ENCODE measurements at regions not wholly inside any gene's neighbourhood (a gene's known extent, or its start where the extent isn't known, plus 50 kb on each side); places are given as distances from the start of the nearest gene placed in this dataset.

DNA sequence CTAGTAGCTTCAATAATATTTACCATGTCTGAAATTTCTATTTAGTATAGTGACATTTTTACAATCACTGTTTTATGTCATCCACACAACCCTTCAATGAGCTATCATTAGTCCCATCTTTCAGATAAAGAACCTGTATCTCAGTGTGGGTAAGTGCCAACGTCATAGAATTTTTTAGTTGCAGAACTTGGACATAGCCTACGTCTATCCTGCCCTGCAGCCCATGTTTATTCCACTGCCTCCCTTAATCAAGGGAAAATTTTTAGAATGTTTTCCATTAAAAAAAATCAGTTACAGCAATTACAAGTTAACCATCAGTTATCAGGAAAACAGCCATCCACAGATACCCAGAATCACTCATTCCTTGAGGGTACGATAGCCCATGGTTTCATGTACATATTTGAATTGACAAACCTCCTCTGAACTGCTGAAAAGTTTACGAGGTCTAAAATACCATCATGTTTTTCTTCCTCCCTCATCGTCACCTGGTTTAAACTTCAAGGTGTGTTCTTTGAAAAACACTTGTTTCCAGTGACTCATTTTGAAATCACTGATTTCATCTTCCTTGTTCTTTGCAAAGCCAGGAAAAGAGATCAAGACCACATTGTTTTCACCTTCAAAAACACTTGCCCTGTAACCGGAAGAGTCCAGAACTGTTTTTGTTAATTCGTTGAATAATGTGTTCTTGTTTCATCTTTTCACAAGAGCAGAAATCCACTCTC, 100.9 kb downstream of the FAM76B start:
- Histone ChIP-seq H3K4me3 (ENCODE audit: low read length) (no peak overlapping the region), H3K4me1 (ENCODE audit: insufficient read depth, low read length) (no peaks in the 10 kb centered on the region), H3K9me3 (ENCODE audit: insufficient read depth, low read depth, low read length) (no peaks in the 10 kb centered on the region), H3K36me3 (ENCODE audit: insufficient read depth, low read depth, low read length) (no peaks in the 10 kb centered on the region), H3K9ac (ENCODE audit: low read depth, low read length) (no peak overlapping the region), H3K27me3 (ENCODE audit: insufficient read depth, low read length) (no peaks in the 10 kb centered on the region), H3K27ac (ENCODE audit: low read length) (no peak overlapping the region)

DNA sequence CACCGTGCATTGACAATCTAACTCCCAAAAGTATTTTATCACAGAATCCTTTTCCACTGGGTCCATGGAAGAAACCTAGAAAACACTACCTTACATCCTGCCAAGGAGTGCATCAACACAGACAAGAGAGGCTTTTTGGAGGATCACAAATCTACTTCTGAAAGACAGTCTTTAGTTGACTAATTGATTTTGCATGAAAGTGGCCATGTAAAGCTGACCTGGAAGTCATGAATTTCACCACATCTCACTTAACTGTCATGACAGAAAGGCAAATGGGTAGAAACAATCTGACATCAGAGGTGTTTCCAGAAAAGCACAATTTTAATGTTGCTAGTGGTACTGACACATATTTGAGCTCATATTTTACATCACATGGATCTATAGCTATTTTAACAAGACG, 101.6 kb downstream of the FAM76B start:
- Histone ChIP-seq H3K4me3 (ENCODE audit: low read length) (no peak overlapping the region), H3K27ac (ENCODE audit: low read length) (no peak overlapping the region), H3K4me1 (ENCODE audit: insufficient read depth, low read length) (no peaks in the 10 kb centered on the region), H3K27me3 (ENCODE audit: insufficient read depth, low read length) (no peaks in the 10 kb centered on the region), H3K9ac (ENCODE audit: low read depth, low read length) (no peak overlapping the region), H3K36me3 (ENCODE audit: insufficient read depth, low read depth, low read length) (no peaks in the 10 kb centered on the region), H3K9me3 (ENCODE audit: insufficient read depth, low read depth, low read length) (no peaks in the 10 kb centered on the region)

DNA sequence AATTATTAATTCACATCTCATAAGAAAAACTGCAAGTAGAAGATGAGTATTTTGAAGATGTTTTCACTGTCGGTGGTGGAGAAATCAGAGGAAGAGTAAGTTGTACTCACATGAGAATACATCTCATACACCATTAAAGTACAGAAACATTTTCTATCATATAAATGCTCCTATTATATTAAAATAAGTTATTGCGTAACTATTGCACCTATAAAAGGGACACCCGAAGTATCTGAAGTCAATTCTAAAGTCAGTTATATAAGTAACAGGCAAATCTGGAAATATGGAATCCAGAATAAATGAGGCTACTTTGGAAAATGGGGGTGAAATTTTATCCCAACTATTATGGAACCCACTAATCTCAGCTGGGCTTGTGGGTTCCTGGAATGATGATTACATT, 103.3 kb downstream of the FAM76B start:
- Histone ChIP-seq H3K36me3 (ENCODE audit: insufficient read depth, low read depth, low read length) (no peaks in the 10 kb centered on the region), H3K9me3 (ENCODE audit: insufficient read depth, low read depth, low read length) (no peaks in the 10 kb centered on the region), H3K27ac (ENCODE audit: low read length) (no peak overlapping the region), H3K27me3 (ENCODE audit: insufficient read depth, low read length) (no peaks in the 10 kb centered on the region), H3K4me3 (ENCODE audit: low read length) (no peak overlapping the region), H3K9ac (ENCODE audit: low read depth, low read length) (no peak overlapping the region), H3K4me1 (ENCODE audit: insufficient read depth, low read length) (no peaks in the 10 kb centered on the region)

DNA sequence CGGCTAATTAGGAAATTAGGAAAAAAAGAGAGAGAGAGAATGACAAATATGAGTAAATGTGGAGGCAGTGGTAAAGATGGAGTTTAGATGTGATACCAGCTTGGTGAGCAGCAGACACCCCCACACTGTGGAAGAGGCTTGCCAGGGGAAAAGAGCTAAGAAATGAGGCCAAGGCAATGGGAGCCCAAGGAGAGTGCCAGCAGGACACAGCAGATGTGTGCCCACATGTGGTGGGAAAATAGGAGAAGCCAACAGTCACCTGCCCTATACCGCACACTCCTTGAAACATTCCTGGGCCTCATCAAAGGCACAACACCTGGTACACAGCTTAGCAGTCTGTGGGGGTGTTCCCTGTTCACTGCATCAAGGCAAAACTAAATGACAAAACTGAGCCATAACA, 104.9 kb downstream of the FAM76B start:
- no peak overlapping the region for H3K27ac ChIP-seq (ENCODE audit: low read length)
- H3K4me3 ChIP-seq (ENCODE audit: low read length) = no peak overlapping the region
- peaks cover 8% of the 10 kb centered on the region; the same call in 1 of the 2 replicates for H3K4me1 ChIP-seq (ENCODE audit: insufficient read depth, low read length)
- H3K9ac ChIP-seq (ENCODE audit: low read depth, low read length) = no peak overlapping the region
- H3K27me3 ChIP-seq (ENCODE audit: insufficient read depth, low read length) = no peaks in the 10 kb centered on the region
- no peaks in the 10 kb centered on the region for H3K9me3 ChIP-seq (ENCODE audit: insufficient read depth, low read depth, low read length)
- no peaks in the 10 kb centered on the region for H3K36me3 ChIP-seq (ENCODE audit: insufficient read depth, low read depth, low read length)

DNA sequence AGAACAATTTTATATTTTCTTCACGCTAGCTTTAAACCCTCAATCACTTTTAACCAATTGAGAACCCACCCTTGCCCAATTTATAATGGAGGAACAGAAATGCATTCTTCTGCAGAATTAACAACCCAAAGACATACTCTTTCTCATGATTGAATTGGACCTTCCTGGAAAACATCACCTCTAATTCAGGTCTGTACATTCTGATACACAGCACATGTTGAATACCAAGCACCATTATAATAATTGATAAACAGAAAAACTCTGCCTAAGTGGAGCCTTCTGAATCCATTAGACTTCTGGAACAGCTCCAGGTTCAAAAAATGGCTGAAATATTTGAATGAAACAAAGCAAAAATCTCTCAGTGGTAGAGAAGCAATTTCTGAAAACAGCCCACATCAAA, 105.4 kb downstream of the FAM76B start:
- no peaks in the 10 kb centered on the region for H3K36me3 ChIP-seq (ENCODE audit: insufficient read depth, low read depth, low read length)
- no peaks in the 10 kb centered on the region for H3K9me3 ChIP-seq (ENCODE audit: insufficient read depth, low read depth, low read length)

DNA sequence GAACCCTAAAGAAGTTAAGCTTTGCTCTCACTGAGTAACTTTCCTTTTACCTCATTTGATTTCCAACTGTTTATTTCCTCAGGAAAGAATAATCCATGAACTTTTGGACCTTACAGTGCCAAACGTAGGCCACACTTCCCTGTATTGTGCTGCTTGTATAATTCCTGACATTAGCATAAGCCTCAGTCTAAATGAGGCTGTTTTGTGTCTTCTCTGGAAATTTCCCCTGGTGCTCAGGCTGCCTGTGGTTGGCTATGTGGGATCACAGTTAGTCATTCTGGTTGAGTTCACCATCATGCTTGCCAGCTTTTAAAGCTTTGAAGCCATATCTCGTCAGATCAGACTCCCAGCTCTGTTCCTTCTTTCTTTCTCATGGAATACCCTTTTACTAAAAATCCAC, 107.0 kb downstream of the FAM76B start:
- H3K27ac ChIP-seq (ENCODE audit: low read length) = no peak overlapping the region
- H3K9me3 ChIP-seq (ENCODE audit: insufficient read depth, low read depth, low read length) = no peaks in the 10 kb centered on the region

More for the DNA sequence above, 105.4 kb downstream of the FAM76B start:
- Histone ChIP-seq H3K27ac (ENCODE audit: low read length) (no peak overlapping the region), H3K9ac (ENCODE audit: low read depth, low read length) (no peak overlapping the region), H3K4me3 (ENCODE audit: low read length) (no peak overlapping the region), H3K27me3 (ENCODE audit: insufficient read depth, low read length) (no peaks in the 10 kb centered on the region), H3K4me1 (ENCODE audit: insufficient read depth, low read length) (peaks cover 8% of the 10 kb centered on the region; the same call in 1 of the 2 replicates)

DNA sequence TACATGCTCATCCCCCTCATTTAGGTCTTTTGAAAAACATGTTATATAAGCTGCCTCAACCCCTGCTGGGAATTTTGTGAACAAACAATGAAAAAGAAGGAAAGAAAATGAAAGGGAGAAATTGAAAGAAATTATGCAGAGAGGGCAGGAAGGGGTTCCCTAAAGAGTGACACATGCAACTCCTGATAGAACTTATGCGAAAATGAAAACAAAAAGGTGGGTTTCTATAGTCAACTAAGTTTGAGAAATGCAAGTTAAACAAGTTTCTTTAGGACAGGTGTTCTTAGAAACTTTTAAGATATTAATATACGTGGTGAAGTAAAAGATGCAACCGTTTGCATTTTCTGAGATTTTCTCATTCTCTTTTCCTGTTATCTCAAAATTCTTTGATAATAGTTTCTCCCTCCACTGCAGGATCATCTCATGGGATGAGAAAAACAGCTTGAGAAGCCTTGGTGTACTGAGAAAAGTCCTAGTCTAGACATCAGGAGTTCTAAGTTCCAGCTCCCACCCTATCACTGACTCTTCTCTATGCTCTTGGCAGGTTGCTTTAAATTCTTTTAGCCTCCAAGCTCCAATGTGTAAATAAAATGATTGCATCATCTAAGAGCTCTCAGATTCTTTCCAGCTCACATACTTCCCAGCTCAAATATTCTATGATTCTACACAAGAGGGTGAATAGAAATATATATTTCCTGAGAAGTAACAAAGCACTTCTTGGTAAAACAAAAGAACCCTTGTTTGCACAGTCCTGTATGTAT, 109.2 kb downstream of the FAM76B start:
- H3K4me1 ChIP-seq (ENCODE audit: insufficient read depth, low read length) = peaks cover 10% of the 10 kb centered on the region; the same call in 1 of the 2 replicates

More for the DNA sequence above, 107.0 kb downstream of the FAM76B start:
- peaks cover 8% of the 10 kb centered on the region; the same call in 1 of the 2 replicates for H3K4me1 ChIP-seq (ENCODE audit: insufficient read depth, low read length)
- H3K9ac ChIP-seq (ENCODE audit: low read depth, low read length) = no peak overlapping the region
- no peaks in the 10 kb centered on the region for H3K36me3 ChIP-seq (ENCODE audit: insufficient read depth, low read depth, low read length)
- H3K4me3 ChIP-seq (ENCODE audit: low read length) = no peak overlapping the region
- no peaks in the 10 kb centered on the region for H3K27me3 ChIP-seq (ENCODE audit: insufficient read depth, low read length)

DNA sequence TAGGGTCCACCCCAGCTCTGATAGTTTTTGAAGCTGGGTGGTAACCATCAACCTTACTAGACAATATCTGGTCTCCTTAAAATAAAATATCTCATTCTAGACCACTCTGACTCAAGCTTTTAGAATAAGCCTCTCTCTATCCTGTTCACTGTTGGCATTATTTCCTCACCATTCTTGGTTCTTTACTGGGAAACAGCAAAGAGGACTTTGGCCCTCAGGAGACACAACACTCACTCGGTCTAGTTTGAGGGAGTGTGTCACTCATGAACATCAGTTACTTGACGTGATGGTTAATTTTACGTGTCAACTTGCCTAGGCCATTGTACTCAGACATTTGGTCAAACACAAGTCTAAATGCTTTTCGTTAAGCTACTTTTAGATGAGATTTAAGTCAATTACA, 110.6 kb downstream of the FAM76B start:
- no peaks in the 10 kb centered on the region for H3K27me3 ChIP-seq (ENCODE audit: insufficient read depth, low read length)
- H3K36me3 ChIP-seq (ENCODE audit: insufficient read depth, low read depth, low read length) = no peaks in the 10 kb centered on the region
- H3K4me3 ChIP-seq (ENCODE audit: low read length) = no peak overlapping the region
- H3K9me3 ChIP-seq (ENCODE audit: insufficient read depth, low read depth, low read length) = no peaks in the 10 kb centered on the region
- H3K27ac ChIP-seq (ENCODE audit: low read length) = no peak overlapping the region
- H3K4me1 ChIP-seq (ENCODE audit: insufficient read depth, low read length) = peaks cover 17% of the 10 kb centered on the region; the same call in 1 of the 2 replicates
- no peak overlapping the region for H3K9ac ChIP-seq (ENCODE audit: low read depth, low read length)

More for the DNA sequence above, 109.2 kb downstream of the FAM76B start:
- H3K9ac ChIP-seq (ENCODE audit: low read depth, low read length) = no peak overlapping the region
- no peak overlapping the region for H3K4me3 ChIP-seq (ENCODE audit: low read length)
- no peaks in the 10 kb centered on the region for H3K36me3 ChIP-seq (ENCODE audit: insufficient read depth, low read depth, low read length)
- H3K27me3 ChIP-seq (ENCODE audit: insufficient read depth, low read length) = no peaks in the 10 kb centered on the region
- no peak overlapping the region for H3K27ac ChIP-seq (ENCODE audit: low read length)
- no peaks in the 10 kb centered on the region for H3K9me3 ChIP-seq (ENCODE audit: insufficient read depth, low read depth, low read length)

DNA sequence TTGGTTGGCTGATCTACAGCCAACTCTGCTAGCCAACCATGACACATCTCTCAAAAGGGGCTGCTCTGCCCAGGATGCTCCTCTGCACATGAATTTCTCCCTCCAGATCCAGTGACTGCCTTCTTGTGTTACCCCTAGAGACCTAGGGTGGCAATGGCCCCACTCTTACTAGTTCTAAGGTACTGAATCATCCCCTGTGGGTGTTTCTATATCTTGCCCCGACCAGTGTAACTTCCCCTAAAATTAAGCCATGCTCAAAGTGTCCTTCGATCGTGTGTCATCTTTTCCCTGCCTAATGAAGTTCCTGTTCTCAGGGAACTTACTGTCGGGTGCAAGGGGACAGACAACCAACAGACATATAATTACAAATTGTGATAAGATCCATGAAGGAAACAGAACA, 113.3 kb downstream of the FAM76B start:
- peaks cover 17% of the 10 kb centered on the region; the same call in 1 of the 2 replicates for H3K4me1 ChIP-seq (ENCODE audit: insufficient read depth, low read length)

DNA sequence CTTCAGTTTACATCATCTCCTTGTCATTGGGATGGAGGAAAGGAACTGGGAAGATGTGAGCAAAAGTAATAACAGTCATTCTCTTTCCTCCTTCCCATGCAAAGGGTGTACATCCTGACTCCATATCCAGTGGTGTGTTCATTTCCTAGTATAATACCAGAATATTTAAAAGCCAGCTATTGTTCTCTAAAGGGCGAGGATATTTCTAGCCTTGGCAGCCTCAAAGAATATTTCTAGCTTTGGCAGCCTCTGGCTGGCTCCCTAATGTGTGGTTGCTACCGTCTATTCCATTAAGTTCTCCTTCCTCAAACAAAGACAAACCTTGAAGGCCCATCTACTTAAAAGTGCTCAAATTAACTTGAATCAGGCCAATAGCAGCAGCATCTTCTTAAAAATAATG, 114.0 kb downstream of the FAM76B start:
- Histone ChIP-seq H3K9me3 (ENCODE audit: insufficient read depth, low read depth, low read length) (no peaks in the 10 kb centered on the region), H3K27me3 (ENCODE audit: insufficient read depth, low read length) (no peaks in the 10 kb centered on the region), H3K27ac (ENCODE audit: low read length) (no peak overlapping the region), H3K9ac (ENCODE audit: low read depth, low read length) (no peak overlapping the region), H3K4me3 (ENCODE audit: low read length) (no peak overlapping the region), H3K4me1 (ENCODE audit: insufficient read depth, low read length) (peaks cover 17% of the 10 kb centered on the region; the same call in 1 of the 2 replicates), H3K36me3 (ENCODE audit: insufficient read depth, low read depth, low read length) (no peaks in the 10 kb centered on the region)

More for the DNA sequence above, 113.3 kb downstream of the FAM76B start:
- Histone ChIP-seq H3K9ac (ENCODE audit: low read depth, low read length) (no peak overlapping the region), H3K27ac (ENCODE audit: low read length) (no peak overlapping the region), H3K36me3 (ENCODE audit: insufficient read depth, low read depth, low read length) (no peaks in the 10 kb centered on the region), H3K9me3 (ENCODE audit: insufficient read depth, low read depth, low read length) (no peaks in the 10 kb centered on the region), H3K4me3 (ENCODE audit: low read length) (no peak overlapping the region), H3K27me3 (ENCODE audit: insufficient read depth, low read length) (no peaks in the 10 kb centered on the region)

DNA sequence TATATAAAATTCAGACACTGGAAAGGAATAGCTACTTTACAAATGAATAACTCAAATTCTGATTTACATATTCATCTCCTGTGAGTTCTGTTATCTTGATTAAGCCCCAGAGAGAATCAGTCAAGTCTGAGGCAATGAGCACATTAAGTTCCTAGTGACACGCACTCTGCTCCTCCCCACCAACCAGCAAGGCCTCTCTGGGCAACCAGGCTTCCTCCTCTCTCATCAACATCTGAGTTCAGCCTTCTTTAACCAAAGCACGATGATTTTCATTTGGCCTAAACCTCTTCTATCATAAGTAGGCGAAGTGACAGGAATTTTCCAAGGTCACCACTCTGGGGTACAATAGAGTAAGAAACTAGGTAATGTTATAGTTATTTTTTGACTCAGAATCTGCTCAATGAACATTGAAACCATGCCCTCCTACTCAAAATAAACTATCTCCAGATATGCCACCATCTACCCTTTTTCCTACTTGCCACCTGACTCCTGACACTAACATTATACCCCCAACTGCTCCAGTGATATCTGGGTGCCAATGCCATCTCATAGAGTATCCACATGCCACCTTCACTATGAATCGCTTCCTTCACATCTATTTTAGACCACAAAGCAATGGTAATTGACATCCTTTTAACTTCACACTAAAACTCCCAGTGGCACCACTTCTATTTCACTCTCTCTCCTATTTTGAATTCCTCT, 114.8 kb downstream of the FAM76B start:
- Histone ChIP-seq H3K9ac (ENCODE audit: low read depth, low read length) (no peak overlapping the region), H3K36me3 (ENCODE audit: insufficient read depth, low read depth, low read length) (no peaks in the 10 kb centered on the region), H3K27ac (ENCODE audit: low read length) (no peak overlapping the region), H3K27me3 (ENCODE audit: insufficient read depth, low read length) (no peaks in the 10 kb centered on the region), H3K4me3 (ENCODE audit: low read length) (no peak overlapping the region), H3K4me1 (ENCODE audit: insufficient read depth, low read length) (peaks cover 9% of the 10 kb centered on the region; the same call in 1 of the 2 replicates), H3K9me3 (ENCODE audit: insufficient read depth, low read depth, low read length) (no peaks in the 10 kb centered on the region)

Measured in iPS-20b (cell line).